Endothelial cell (in vitro differentiated cells): ENCODE measurements at regions not wholly inside any gene's neighbourhood (a gene's known extent, or its start where the extent isn't known, plus 50 kb on each side); places are given as distances from the start of the nearest gene placed in this dataset.

Experiments
- DNase-seq: peaks from one replicate; pipeline ENCODE4 v3.0.0; 2021; ENCODE audit warnings: low spot score
- H3K27ac Mint-ChIP-seq: one replicate; pipeline ENCODE4 v1.8.0; 2021; ENCODE audit warnings: mixed read lengths, inconsistent platforms; ENCODE audit not compliant: unreplicated experiment
- H3K27me3 Mint-ChIP-seq: one replicate; pipeline ENCODE4 v1.8.0; 2021; ENCODE audit warnings: mild to moderate bottlenecking, moderate library complexity, mixed read lengths, inconsistent platforms; ENCODE audit not compliant: unreplicated experiment
- H3K36me3 Mint-ChIP-seq: one replicate; pipeline ENCODE4 v1.8.0; 2021; ENCODE audit warnings: mild to moderate bottlenecking, low read depth, mixed read lengths, inconsistent platforms; ENCODE audit not compliant: unreplicated experiment
- H3K4me1 Mint-ChIP-seq: one replicate; pipeline ENCODE4 v1.8.0; 2021; ENCODE audit warnings: mild to moderate bottlenecking, mixed read lengths, inconsistent platforms; ENCODE audit not compliant: unreplicated experiment
- H3K4me3 Mint-ChIP-seq: one replicate; pipeline ENCODE4 v1.8.0; 2021; ENCODE audit warnings: mild to moderate bottlenecking, mixed read lengths, inconsistent platforms; ENCODE audit not compliant: unreplicated experiment
- H3K9me3 Mint-ChIP-seq: one replicate; pipeline ENCODE4 v1.8.0; 2021; ENCODE audit warnings: mixed read lengths, inconsistent platforms; ENCODE audit not compliant: unreplicated experiment
- TF ChIP-seq, protein P1 (sequence below): fragments of 200-600 bp; sonication (generic); IDR thresholded peaks from one replicate; pipeline ENCODE4 v1.5.0; 2021; ENCODE audit warnings: antibody characterized with exemption; ENCODE audit not compliant: unreplicated experiment

- H3K4me1 Mint-ChIP-seq, result no peaks in the 10 kb centered on the region
- TF ChIP-seq, protein P1, sequence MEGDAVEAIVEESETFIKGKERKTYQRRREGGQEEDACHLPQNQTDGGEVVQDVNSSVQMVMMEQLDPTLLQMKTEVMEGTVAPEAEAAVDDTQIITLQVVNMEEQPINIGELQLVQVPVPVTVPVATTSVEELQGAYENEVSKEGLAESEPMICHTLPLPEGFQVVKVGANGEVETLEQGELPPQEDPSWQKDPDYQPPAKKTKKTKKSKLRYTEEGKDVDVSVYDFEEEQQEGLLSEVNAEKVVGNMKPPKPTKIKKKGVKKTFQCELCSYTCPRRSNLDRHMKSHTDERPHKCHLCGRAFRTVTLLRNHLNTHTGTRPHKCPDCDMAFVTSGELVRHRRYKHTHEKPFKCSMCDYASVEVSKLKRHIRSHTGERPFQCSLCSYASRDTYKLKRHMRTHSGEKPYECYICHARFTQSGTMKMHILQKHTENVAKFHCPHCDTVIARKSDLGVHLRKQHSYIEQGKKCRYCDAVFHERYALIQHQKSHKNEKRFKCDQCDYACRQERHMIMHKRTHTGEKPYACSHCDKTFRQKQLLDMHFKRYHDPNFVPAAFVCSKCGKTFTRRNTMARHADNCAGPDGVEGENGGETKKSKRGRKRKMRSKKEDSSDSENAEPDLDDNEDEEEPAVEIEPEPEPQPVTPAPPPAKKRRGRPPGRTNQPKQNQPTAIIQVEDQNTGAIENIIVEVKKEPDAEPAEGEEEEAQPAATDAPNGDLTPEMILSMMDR, result no peak
- H3K9me3 Mint-ChIP-seq, result no peaks in the 10 kb centered on the region
- H3K27me3 Mint-ChIP-seq, result peaks cover under 1% of the 10 kb centered on the region
- no peak for DNase-seq
- no peak overlapping the region for H3K27ac Mint-ChIP-seq
- no peak overlapping the region for H3K4me3 Mint-ChIP-seq
- H3K36me3 Mint-ChIP-seq, result no peaks in the 10 kb centered on the region
These were observed 52.7 kb upstream of the CMC1 start for GRCh38 chr3:28188686-28189085.

- H3K36me3 Mint-ChIP-seq, result no peaks in the 10 kb centered on the region
- no peaks in the 10 kb centered on the region for H3K9me3 Mint-ChIP-seq
- no peak for DNase-seq
- H3K27me3 Mint-ChIP-seq, result peaks cover 1% of the 10 kb centered on the region
- H3K4me3 Mint-ChIP-seq, result no peak overlapping the region
- TF ChIP-seq, protein P1, result no peak
- no peaks in the 10 kb centered on the region for H3K4me1 Mint-ChIP-seq
- no peak overlapping the region for H3K27ac Mint-ChIP-seq
These were observed 50.1 kb upstream of the CMC1 start for GRCh38 chr3:28191363-28191762.
